Fibroblast of mammary gland (primary cell): ENCODE measurements at regions not wholly inside any gene's neighbourhood (a gene's known extent, or its start where the extent isn't known, plus 50 kb on each side); places are given as distances from the start of the nearest gene placed in this dataset.

Experiments
- DNase-seq: peaks from one replicate; pipeline ENCODE4 v3.0.0-alpha.2; 2010; ENCODE audit warnings: low read depth
- H3K4me3 ChIP-seq: 2 replicates; pipeline ENCODE4 v1.5.1; 2011; ENCODE audit warnings: low read depth, mild to moderate bottlenecking, low read length, moderate library complexity; ENCODE audit not compliant: control insufficient read depth
- TF ChIP-seq, protein P1 (sequence below): conservative IDR thresholded peaks from 2 replicates; pipeline ENCODE4 v1.5.1; 2011; ENCODE audit warnings: low read depth, low read length, inconsistent platforms; ENCODE audit not compliant: control insufficient read depth, insufficient read depth

DNA sequence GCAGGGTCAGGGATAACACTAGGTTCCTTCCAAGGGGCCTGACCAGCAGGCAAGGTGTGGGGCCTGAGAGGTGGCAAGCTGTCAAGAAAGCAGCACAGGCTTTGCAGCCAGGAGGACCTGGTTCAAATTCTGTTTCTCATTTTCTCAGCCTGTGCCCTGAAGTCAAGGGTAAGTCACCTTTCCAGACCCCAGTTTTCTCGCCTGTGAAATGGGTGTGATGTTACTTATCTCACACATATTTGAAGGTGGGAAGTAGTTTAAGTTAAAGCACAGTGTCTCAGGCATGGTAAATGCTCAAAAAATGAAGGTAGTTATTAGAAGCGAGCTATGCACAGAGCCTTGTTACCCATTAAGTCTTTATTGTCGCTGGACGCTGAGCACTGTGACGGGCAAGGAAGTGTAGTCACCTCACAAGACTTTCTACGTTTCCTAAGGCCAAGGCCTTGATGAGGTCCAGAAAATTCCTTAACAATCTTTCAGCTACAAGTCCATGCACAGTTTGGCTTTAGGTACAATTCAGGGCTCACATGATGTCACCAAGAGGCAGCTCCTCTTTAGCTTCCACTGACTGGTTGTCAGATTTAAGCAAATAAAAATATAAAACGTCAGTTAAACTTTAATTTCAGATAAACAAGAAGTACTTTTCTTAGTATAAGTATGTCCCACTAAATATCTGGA, 522.6 kb upstream of the PROK2 start:
- no peak for DNase-seq
- no peak overlapping the region for H3K4me3 ChIP-seq
- TF ChIP-seq, protein P1, sequence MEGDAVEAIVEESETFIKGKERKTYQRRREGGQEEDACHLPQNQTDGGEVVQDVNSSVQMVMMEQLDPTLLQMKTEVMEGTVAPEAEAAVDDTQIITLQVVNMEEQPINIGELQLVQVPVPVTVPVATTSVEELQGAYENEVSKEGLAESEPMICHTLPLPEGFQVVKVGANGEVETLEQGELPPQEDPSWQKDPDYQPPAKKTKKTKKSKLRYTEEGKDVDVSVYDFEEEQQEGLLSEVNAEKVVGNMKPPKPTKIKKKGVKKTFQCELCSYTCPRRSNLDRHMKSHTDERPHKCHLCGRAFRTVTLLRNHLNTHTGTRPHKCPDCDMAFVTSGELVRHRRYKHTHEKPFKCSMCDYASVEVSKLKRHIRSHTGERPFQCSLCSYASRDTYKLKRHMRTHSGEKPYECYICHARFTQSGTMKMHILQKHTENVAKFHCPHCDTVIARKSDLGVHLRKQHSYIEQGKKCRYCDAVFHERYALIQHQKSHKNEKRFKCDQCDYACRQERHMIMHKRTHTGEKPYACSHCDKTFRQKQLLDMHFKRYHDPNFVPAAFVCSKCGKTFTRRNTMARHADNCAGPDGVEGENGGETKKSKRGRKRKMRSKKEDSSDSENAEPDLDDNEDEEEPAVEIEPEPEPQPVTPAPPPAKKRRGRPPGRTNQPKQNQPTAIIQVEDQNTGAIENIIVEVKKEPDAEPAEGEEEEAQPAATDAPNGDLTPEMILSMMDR: no peak

DNA sequence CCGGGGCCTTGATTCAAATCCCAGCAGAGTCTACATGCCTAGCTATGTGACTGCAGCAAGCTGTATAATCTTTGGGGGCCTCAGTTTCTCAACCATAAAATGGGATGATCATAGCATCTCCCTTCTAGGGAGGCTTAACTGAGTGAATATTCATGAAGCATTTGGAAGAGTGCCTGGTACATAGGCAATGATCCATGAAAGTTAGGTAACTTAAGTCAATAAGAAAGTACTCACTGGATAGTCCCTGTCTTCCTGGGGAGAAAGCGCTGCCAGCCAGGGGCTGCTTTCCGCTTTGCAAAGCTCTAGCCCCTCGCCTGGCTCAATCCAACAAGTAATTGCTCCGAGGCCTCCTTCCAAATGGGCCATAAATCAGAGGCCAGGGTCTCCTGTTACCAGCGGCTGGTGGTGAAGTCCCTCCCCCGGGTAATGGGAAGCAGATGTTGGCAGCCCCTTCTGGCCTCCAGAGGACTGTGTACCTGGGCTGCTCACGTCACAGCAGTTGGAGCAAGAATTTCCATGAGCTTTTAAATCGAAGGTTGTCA, 521.9 kb upstream of the PROK2 start:
- TF ChIP-seq, protein P1: no peak
- peak; percentile 69 for DNase-seq
- no peak overlapping the region for H3K4me3 ChIP-seq

DNA sequence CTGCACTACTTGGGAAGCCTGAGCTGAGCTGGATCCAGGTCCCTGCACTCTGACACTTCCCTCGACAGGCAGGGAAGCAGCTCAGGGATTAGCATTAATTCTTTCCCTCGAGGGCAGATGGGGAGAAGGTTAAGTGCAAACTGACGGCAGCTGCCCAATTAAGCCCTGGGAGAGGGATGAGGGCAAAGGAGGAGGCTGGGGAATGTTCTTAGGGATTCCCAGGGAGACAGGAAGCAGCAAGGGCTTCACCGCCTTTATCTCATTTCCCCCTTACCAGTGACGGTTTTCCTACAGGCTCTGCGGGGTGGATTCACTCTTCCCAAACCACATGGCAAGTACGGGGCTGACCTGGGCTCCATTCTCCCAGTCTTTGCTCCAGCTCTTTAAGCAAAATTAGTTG, 519.0 kb upstream of the PROK2 start:
- no peak for DNase-seq
- TF ChIP-seq, protein P1: no peak
- no peak overlapping the region for H3K4me3 ChIP-seq

DNA sequence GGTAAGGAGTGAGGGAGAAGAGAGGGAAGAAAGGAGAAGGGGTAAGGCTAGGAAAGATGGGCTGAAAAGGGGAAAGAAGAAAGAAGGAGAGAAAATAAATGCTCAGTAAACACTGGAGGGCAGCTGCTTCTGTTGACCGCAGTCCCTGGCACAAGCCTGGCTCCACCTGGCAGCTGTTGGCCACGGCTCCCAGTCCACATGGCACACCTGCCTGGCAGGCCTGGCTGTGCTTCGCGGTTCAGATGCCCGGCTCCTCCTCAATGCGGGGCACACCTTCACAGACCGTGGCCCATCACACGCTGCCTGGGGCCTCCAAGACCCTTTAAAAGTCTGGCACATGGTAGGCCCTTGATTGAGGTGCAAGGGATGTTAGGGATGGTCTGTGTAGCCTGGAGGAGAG, 516.8 kb upstream of the PROK2 start:
- DNase-seq: no peak
- H3K4me3 ChIP-seq: no peak overlapping the region
- TF ChIP-seq, protein P1: no peak

DNA sequence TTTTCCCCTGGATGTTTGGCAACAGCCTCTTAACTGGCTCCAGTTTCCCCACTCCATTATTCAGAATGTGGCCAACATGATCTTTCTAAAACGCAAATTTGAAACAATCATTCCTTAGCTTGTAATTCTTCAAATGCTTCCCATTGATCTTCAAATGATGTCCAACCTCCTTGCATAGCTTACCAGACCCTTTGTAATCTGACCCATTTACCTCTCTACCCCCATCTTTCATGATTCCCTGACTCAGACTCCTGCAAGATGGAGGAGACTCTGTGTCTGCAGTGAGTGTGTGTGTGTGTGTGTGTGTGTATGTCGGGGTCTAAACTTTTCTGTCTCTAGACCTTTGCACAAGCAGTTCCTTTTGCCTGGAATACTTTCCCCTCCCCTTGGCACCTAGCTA, 515.7 kb upstream of the PROK2 start:
- H3K4me3 ChIP-seq: no peak overlapping the region
- DNase-seq: no peak
- TF ChIP-seq, protein P1: no peak

DNA sequence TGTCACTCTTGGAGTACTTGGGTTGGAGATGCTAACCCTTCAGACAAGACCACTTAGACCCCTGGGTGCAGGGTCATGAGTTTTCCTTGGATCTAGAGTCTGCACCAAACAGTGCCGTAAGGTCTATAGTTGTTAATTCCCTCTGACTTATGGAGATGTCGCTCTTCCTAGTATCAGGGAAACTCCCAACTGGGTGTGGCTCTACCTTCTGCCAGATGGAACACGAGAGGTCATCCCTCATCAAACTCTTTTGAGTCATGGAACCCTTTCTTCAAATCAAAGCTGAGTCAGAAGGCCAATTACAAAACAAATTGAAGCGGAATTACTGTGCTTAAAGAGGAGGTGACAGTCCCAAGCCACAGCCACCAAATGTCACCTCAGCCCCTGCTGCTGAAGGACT, 514.9 kb upstream of the PROK2 start:
- no peak overlapping the region for H3K4me3 ChIP-seq
- DNase-seq: peak; percentile 52
- TF ChIP-seq, protein P1: no peak
